NOMO-1 (cell line): ENCODE measurements at regions not wholly inside any gene's neighbourhood (a gene's known extent, or its start where the extent isn't known, plus 50 kb on each side); places are given as distances from the start of the nearest gene placed in this dataset.
"Not testable (repeated sequence)": the region's sequence is repeated elsewhere in the genome, so short reads cannot be mapped to it uniquely, and the experiment has no call there.

Source experiments
- DNase-seq, 2 experiments: peaks; one replicate each; lab custom pipeline; 2025; ENCODE audit not compliant: unreplicated experiment in 2 of 2; lab: John Stamatoyannopoulos, UW

GRCh38 chr3:35187908-35188307 lies 451.4 kb upstream of the ARPP21 start:
- DNase-seq = no peak

GRCh38 chr3:35194666-35195065 lies 444.7 kb upstream of the ARPP21 start:
- DNase-seq = no peak

- DNase-seq = no peak
These were observed 440.5 kb upstream of the ARPP21 start for GRCh38 chr3:35198857-35199256.

GRCh38 chr3:35200056-35200455 lies 439.3 kb upstream of the ARPP21 start:
- DNase-seq = peak in 1 of 2 experiments; percentile 16

GRCh38 chr3:35201211-35201610 lies 438.1 kb upstream of the ARPP21 start:
- no peak for DNase-seq

- DNase-seq = no peak
These were observed 423.5 kb upstream of the ARPP21 start for GRCh38 chr3:35215525-35216500.

GRCh38 chr3:35216501-35217266 lies 422.6 kb upstream of the ARPP21 start:
- DNase-seq = no peak

GRCh38 chr3:35223632-35224394 lies 415.5 kb upstream of the ARPP21 start:
- DNase-seq = no peak

- no peak for DNase-seq
These were observed 414.6 kb upstream of the ARPP21 start for GRCh38 chr3:35224565-35225295.

- DNase-seq = no peak
These were observed 398.1 kb upstream of the ARPP21 start for GRCh38 chr3:35241236-35241635.

- no peak for DNase-seq
These were observed 384.4 kb upstream of the ARPP21 start for GRCh38 chr3:35254917-35255316.

GRCh38 chr3:35257641-35258040 lies 381.7 kb upstream of the ARPP21 start:
- no peak for DNase-seq

- no peak for DNase-seq
These were observed 376.9 kb upstream of the ARPP21 start for GRCh38 chr3:35262406-35262805.

GRCh38 chr3:35263477-35263876 lies 375.8 kb upstream of the ARPP21 start:
- DNase-seq = no peak

- not testable (repeated sequence) for DNase-seq
These were observed 373.3 kb upstream of the ARPP21 start for GRCh38 chr3:35266065-35266464.

GRCh38 chr3:35275768-35276167 lies 363.6 kb upstream of the ARPP21 start:
- DNase-seq = no peak

GRCh38 chr3:35276568-35276967 lies 362.8 kb upstream of the ARPP21 start:
- DNase-seq = no peak

- DNase-seq = no peak
These were observed 347.7 kb upstream of the ARPP21 start for GRCh38 chr3:35291471-35292236.

- DNase-seq = no peak
These were observed 346.8 kb upstream of the ARPP21 start for GRCh38 chr3:35292568-35292967.

- no peak for DNase-seq
These were observed 343.4 kb upstream of the ARPP21 start for GRCh38 chr3:35295906-35296305.
